B cell (primary cell): ENCODE measurements at regions not wholly inside any gene's neighbourhood (a gene's known extent, or its start where the extent isn't known, plus 50 kb on each side); places are given as distances from the start of the nearest gene placed in this dataset.

Experiments used
- ATAC-seq: fragments of 200-7000 bp; cut with Tn5 transposase; one replicate; pipeline ENCODE4 v1.10.0; 2021; ENCODE audit warnings: low read depth, mild to moderate bottlenecking, moderate number of reproducible peaks, moderate library complexity
- CTCF ChIA-PET: fragments of 350-600 bp; sonication (Branson Sonifier 250); formaldehyde crosslinking; loops from one replicate; lab custom pipeline; 2021; ENCODE audit warnings: antibody characterized with exemption, inconsistent platforms; lab: Charles Lee
- POLR2A ChIA-PET: fragments of 350-600 bp; sonication (Branson Sonifier 250); formaldehyde crosslinking; loops from one replicate; lab custom pipeline; 2021; ENCODE audit warnings: antibody characterized with exemption; lab: Charles Lee
- DNase-seq: peaks from one replicate; pipeline ENCODE4 v3.0.0; 2013
- H2AFZ ChIP-seq: 2 replicates; pipeline ENCODE4 v1.6.1; 2012; ENCODE audit warnings: mild to moderate bottlenecking, low read depth, low read length; ENCODE audit not compliant: insufficient read depth, poor library complexity, severe bottlenecking
- H3K27ac ChIP-seq, 2 donors: 1 replicate in 1 of 2; 2 replicates in 1 of 2; pipeline ENCODE4 v1.5.1; 2012 to 2013; ENCODE audit warnings: low read length in 2 of 2, mild to moderate bottlenecking in 2 of 2, moderate library complexity in 1 of 2
- H3K27me3 ChIP-seq, 4 experiments: fragments of 200-600 bp in 1 of 4; sonication (generic) in 1 of 4; replicated peaks in 1 of 4; 1 replicate in 2 of 4; 2 replicates in 2 of 4; pipeline versions ENCODE4 v1.6.1 to v1.7.0; 2013 to 2016; ENCODE audit warnings: low read length in 3 of 4, mild to moderate bottlenecking in 2 of 4, mixed read lengths in 1 of 4, moderate library complexity in 1 of 4; ENCODE audit not compliant: insufficient read depth in 4 of 4, control insufficient read depth in 3 of 4; ENCODE audit errors: control extremely low read depth in 1 of 4
- H3K36me3 ChIP-seq, 2 experiments: replicated peaks in 1 of 2; 1 replicate in 1 of 2; 2 replicates in 1 of 2; pipeline versions ENCODE4 v1.6.1 to v1.7.1; 2013; ENCODE audit warnings: low read length in 1 of 2; ENCODE audit not compliant: insufficient read depth in 2 of 2, control insufficient read depth in 1 of 2; ENCODE audit errors: control extremely low read depth in 1 of 2, extremely low read depth in 1 of 2
- H3K4me1 ChIP-seq, 2 donors: fragments of 200-600 bp in 1 of 2; sonication (generic) in 1 of 2; 1 replicate in 1 of 2; 2 replicates in 1 of 2; pipeline versions ENCODE4 v1.5.1 to v1.6.1; 2013 to 2017; ENCODE audit warnings: low read length in 2 of 2; ENCODE audit not compliant: control insufficient read depth in 2 of 2, insufficient read depth in 2 of 2
- H3K4me2 ChIP-seq: replicated peaks from 2 replicates; pipeline ENCODE3; 2012; ENCODE audit warnings: mild to moderate bottlenecking, low read depth, low read length; ENCODE audit not compliant: poor library complexity, severe bottlenecking
- H3K4me3 ChIP-seq, 5 experiments: fragments of 200-600 bp in 1 of 5; sonication (generic) in 1 of 5; 1 replicate in 3 of 5; 2 replicates in 2 of 5; pipeline versions ENCODE4 v1.5.1 to v1.7.0; 2011 to 2016; ENCODE audit warnings: low read length in 4 of 5, mild to moderate bottlenecking in 4 of 5, low read depth in 2 of 5, control low read depth in 1 of 5, moderate library complexity in 1 of 5; ENCODE audit not compliant: insufficient read depth in 1 of 5; ENCODE audit errors: control extremely low read depth in 1 of 5, extremely low read depth in 1 of 5
- H3K79me2 ChIP-seq: fragments of 200-600 bp; sonication (generic); one replicate; pipeline ENCODE4 v1.6.0; 2016; ENCODE audit warnings: low read length; ENCODE audit not compliant: control insufficient read depth, insufficient read depth
- H3K9ac ChIP-seq: fragments of 200-600 bp; sonication (generic); 2 replicates; pipeline ENCODE4 v1.6.1; 2017; ENCODE audit warnings: mild to moderate bottlenecking, low read length, moderate library complexity
- H3K9me3 ChIP-seq, 3 donors: one replicate each; pipeline versions ENCODE4 v1.6.1 to v1.7.1; 2013; ENCODE audit warnings: low read length in 2 of 3; ENCODE audit not compliant: control insufficient read depth in 2 of 3, insufficient read depth in 1 of 3; ENCODE audit errors: control extremely low read depth in 1 of 3
- H4K20me1 ChIP-seq: 2 replicates; pipeline ENCODE4 v1.6.0; 2012; ENCODE audit warnings: mild to moderate bottlenecking, low read length; ENCODE audit not compliant: insufficient read depth, control insufficient read depth, poor library complexity, severe bottlenecking
- H3K27ac Mint-ChIP-seq: one replicate; pipeline ENCODE4 v1.8.0; 2021; ENCODE audit warnings: mixed read lengths
- H3K27me3 Mint-ChIP-seq: one replicate; pipeline ENCODE4 v1.8.0; 2021; ENCODE audit warnings: mixed read lengths
- H3K4me1 Mint-ChIP-seq: one replicate; pipeline ENCODE4 v1.8.0; 2021; ENCODE audit warnings: mixed read lengths
- H3K4me3 Mint-ChIP-seq: one replicate; pipeline ENCODE4 v1.8.0; 2021; ENCODE audit warnings: mixed read lengths
- H3K9me3 Mint-ChIP-seq: one replicate; pipeline ENCODE4 v1.8.0; 2022; ENCODE audit warnings: mixed read lengths; ENCODE audit not compliant: insufficient read depth
- EZH2 ChIP-seq: IDR thresholded peaks from 2 replicates; pipeline ENCODE4 v1.6.1; 2012; ENCODE audit warnings: borderline replicate concordance, low read depth, mild to moderate bottlenecking, moderate library complexity, low read length; ENCODE audit not compliant: insufficient read depth, poor library complexity, severe bottlenecking
- WGBS: methylation state at CpG from one replicate; pipeline ENCODE4 v1.1.5; 2013; ENCODE audit warnings: missing lambda C conversion rate; ENCODE audit not compliant: insufficient coverage; 5-methylcytosine and 5-hydroxymethylcytosine counted together
- intact Hi-C: fragments of 100-400 bp; cut with micrococcal nuclease; formaldehyde crosslinking; loops from one replicate; pipeline ENCODE4 v1.10.0; 2022
- TF ChIP-seq, protein P1 (sequence below): fragments of 200-600 bp; IDR thresholded peaks from one replicate; pipeline ENCODE4 v1.8.0; 2022; ENCODE audit warnings: antibody characterized with exemption, mild to moderate bottlenecking

DNA sequence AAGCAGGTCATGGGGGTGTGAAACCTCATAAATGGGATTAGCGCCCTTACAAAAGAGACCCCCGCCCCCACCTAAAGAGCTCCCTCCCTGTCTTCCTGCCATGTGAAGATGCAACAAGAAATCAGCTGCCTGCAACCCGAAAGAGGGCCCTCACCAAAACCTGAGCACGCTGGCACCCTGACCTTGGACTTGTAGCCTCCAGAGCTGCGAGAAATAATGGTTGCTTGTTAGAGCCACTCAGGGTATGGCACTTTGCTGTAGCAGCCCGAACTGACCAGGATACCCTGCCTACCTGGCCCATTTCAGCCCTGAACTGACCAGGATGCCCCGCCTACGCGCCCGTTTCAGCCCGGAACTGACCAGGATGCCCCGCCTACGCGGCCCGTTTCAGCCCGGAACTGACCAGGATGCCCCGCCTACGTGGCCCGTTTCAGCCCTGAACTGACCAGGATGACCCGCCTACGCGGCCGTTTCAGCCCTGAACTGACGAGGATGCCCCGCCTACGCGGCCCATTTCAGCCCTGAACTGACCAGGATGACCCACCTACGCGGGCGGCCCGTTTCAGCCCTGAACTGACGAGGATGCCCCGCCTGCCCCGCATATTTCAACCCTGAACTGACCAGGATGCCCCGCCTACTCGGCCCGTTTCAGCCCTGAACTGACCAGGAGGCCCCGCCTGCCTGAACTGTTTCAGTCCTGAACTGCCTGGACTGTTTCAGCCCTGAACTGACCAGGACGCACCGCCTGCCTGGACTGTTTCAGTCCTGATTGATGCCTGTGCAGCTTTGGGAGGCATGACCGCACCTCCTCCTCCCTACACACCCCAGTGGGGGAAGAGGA is 120.0 kb downstream of the UQCRFS1 start:
- ChIA-PET CTCF (no interaction called here), POLR2A (no interaction called here)
- Mint-ChIP-seq H3K27ac (no peak overlapping the region), H3K9me3 (no peaks in the 10 kb centered on the region), H3K4me1 (no peaks in the 10 kb centered on the region), H3K4me3 (no peak overlapping the region), H3K27me3 (no peaks in the 10 kb centered on the region)
- H2AFZ ChIP-seq, result no peak overlapping the region
- no peak overlapping the region for H3K4me2 ChIP-seq
- H3K36me3 ChIP-seq, result no peaks in the 10 kb centered on the region
- TF ChIP-seq, protein P1, sequence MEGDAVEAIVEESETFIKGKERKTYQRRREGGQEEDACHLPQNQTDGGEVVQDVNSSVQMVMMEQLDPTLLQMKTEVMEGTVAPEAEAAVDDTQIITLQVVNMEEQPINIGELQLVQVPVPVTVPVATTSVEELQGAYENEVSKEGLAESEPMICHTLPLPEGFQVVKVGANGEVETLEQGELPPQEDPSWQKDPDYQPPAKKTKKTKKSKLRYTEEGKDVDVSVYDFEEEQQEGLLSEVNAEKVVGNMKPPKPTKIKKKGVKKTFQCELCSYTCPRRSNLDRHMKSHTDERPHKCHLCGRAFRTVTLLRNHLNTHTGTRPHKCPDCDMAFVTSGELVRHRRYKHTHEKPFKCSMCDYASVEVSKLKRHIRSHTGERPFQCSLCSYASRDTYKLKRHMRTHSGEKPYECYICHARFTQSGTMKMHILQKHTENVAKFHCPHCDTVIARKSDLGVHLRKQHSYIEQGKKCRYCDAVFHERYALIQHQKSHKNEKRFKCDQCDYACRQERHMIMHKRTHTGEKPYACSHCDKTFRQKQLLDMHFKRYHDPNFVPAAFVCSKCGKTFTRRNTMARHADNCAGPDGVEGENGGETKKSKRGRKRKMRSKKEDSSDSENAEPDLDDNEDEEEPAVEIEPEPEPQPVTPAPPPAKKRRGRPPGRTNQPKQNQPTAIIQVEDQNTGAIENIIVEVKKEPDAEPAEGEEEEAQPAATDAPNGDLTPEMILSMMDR, result no peak
- no peak for TF ChIP-seq EZH2
- H3K9me3 ChIP-seq, result peaks cover 0 to 29% (median 0%) of the 10 kb centered on the region in 3 donors
- no peak overlapping the region for H3K4me3 ChIP-seq
- WGBS, result 92% methylated on average over 38 of the region's 41 CpGs
- ATAC-seq (no peak), DNase-seq (no peak)
- H3K79me2 ChIP-seq, result no peaks in the 10 kb centered on the region
- no peaks in the 10 kb centered on the region for H3K27me3 ChIP-seq
- no peak overlapping the region for H3K9ac ChIP-seq
- no peaks in the 10 kb centered on the region for H4K20me1 ChIP-seq
- H3K4me1 ChIP-seq, result no peaks in the 10 kb centered on the region
- intact Hi-C loops, result no loop called here
- H3K27ac ChIP-seq, result no peak overlapping the region

DNA sequence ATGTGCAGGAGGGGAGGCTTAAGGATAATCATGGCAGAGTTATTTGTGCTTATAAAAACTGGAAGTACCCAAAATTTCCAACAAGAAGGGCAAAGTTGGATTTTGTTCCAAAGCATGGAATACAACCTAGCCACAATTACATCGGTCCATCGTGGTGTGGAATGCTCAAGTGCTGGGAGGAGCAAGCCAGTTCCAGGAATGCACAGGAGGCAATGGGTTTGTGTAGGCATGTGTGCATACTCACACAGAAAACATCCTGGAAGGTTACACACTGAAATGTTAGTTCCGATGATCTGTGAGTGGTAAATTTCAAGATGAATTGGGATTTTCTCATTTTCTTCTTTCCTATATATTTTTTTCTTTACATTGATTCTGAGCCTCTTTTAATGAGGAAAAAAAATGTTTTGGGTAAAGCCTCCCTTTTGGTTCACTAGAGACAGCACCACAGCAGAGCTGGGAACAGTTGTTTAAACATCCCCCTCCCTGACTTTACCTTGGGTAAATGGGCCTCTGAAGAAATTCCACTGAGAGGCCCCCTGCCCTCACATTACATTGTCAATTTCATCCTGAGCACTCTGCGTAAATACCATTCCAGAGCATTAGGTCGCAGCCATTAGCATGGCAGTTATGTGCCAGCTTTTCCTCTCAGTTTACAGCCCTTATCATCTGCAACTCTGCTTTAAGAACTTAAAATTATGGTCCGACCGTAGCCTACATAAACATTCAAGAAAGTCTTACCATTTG is 122.0 kb downstream of the UQCRFS1 start:
- Histone ChIP-seq H3K4me3 (no peak overlapping the region), H3K9ac (no peak overlapping the region), H3K27me3 (no peaks in the 10 kb centered on the region), H3K4me1 (no peaks in the 10 kb centered on the region), H3K4me2 (no peak overlapping the region), H4K20me1 (no peaks in the 10 kb centered on the region), H2AFZ (no peak overlapping the region), H3K79me2 (no peaks in the 10 kb centered on the region), H3K9me3 (peaks cover 0 to 31% (median 0%) of the 10 kb centered on the region in 3 donors), H3K36me3 (no peaks in the 10 kb centered on the region), H3K27ac (no peak overlapping the region)
- ChIA-PET CTCF (no interaction called here), POLR2A (no interaction called here)
- no peaks in the 10 kb centered on the region for H3K4me1 Mint-ChIP-seq
- ATAC-seq (no peak), DNase-seq (no peak)
- H3K9me3 Mint-ChIP-seq, result no peaks in the 10 kb centered on the region
- intact Hi-C loops, result no loop called here
- 67% methylated on average over 4 of the region's 7 CpGs for WGBS
- H3K27me3 Mint-ChIP-seq, result no peaks in the 10 kb centered on the region
- H3K4me3 Mint-ChIP-seq, result no peak overlapping the region
- no peak for TF ChIP-seq EZH2
- TF ChIP-seq, protein P1, result no peak
- H3K27ac Mint-ChIP-seq, result no peak overlapping the region
